GM20000 (cell line): ENCODE measurements at regions not wholly inside any gene's neighbourhood (a gene's known extent, or its start where the extent isn't known, plus 50 kb on each side); places are given as distances from the start of the nearest gene placed in this dataset.

Source experiments
- DNase-seq: peaks from one replicate; pipeline ENCODE4 v3.0.0; 2012; ENCODE audit warnings: low spot score
- TF ChIP-seq, protein P1 (sequence below): IDR thresholded peaks from 2 replicates; pipeline ENCODE4 v1.5.1; 2012; ENCODE audit warnings: mild to moderate bottlenecking, control low read depth; ENCODE audit errors: extremely low read depth, missing control alignments

DNA sequence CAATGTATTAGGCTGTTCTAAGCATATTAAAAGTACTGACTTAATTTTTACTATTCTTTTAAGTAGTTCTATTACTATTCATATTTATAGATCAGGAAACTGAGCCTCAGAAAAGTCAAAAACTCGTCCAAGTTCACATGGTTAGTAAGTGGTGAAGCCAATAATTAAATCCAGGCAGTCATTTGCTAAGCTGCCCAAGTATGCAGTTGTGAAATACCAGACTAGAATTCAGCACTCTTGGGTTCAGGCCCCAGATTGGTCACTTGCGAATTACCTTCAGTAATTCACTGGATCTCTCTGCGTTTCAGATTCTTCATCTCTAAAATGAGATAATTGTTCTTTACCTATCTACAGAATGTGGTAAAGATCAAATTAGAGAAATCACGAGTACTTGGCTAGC lies 161.9 kb upstream of the CADPS start:
- TF ChIP-seq, protein P1, sequence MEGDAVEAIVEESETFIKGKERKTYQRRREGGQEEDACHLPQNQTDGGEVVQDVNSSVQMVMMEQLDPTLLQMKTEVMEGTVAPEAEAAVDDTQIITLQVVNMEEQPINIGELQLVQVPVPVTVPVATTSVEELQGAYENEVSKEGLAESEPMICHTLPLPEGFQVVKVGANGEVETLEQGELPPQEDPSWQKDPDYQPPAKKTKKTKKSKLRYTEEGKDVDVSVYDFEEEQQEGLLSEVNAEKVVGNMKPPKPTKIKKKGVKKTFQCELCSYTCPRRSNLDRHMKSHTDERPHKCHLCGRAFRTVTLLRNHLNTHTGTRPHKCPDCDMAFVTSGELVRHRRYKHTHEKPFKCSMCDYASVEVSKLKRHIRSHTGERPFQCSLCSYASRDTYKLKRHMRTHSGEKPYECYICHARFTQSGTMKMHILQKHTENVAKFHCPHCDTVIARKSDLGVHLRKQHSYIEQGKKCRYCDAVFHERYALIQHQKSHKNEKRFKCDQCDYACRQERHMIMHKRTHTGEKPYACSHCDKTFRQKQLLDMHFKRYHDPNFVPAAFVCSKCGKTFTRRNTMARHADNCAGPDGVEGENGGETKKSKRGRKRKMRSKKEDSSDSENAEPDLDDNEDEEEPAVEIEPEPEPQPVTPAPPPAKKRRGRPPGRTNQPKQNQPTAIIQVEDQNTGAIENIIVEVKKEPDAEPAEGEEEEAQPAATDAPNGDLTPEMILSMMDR = no peak
- no peak for DNase-seq

DNA sequence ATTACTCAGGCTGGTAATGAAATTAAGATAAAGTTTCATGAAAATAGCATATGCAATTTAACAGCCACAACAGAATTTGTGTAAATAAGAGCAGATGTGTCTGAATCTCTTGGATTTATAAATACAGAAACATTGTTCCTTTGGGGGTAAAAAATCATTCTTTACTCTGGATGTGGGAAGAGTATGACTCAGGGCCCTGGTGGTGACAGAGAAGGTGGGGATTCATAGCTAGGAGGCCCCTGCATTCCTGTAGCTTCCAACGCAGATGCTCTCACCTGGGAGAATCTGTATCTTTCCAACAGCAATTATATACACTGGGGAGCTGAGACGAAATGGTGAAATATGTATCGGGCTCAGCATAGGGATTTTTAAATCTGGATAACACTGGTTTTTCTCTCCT lies 167.6 kb upstream of the CADPS start:
- TF ChIP-seq, protein P1 = no peak
- DNase-seq = no peak

DNA sequence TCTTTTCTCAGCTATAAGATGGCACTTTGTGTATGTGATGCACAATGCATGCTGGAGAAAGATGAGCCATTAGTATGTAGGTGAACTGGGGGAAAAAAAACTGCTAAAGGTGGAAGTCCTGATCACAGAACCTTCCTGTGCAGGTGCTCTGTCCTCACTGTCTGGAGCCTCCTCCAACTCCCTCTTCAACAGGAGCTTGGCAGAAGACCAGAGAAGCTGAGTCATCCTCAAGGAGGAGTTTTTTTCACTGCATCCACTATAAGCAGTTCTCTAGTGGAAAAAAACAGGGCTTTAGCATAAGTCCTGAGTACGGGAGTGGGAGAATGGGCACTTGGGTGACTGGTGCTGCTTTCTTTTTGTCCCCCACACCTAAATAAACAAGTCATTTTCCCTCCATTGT lies 168.4 kb upstream of the CADPS start:
- TF ChIP-seq, protein P1 = no peak

DNA sequence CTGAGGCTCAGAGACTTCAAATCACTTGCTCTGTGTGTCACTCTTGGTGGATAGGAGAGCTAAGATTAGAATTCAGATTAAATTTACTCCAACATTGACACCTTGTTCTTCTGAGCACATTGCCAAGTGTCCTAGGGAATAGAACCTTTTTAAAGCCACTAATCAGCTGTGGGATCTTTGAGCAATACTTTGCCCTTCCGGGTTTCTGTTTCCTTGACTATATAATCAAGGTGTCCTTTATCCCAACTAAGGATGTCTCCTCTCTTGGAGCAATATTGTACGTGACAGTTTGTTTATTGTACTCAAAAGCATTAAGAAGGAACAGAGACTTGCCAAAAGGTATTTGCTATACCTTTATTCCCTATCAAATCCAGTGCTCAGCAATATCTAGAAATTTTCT lies 170.9 kb upstream of the CADPS start:
- DNase-seq = no peak

More for the DNA sequence above, 168.4 kb upstream of the CADPS start:
- no peak for DNase-seq

DNA sequence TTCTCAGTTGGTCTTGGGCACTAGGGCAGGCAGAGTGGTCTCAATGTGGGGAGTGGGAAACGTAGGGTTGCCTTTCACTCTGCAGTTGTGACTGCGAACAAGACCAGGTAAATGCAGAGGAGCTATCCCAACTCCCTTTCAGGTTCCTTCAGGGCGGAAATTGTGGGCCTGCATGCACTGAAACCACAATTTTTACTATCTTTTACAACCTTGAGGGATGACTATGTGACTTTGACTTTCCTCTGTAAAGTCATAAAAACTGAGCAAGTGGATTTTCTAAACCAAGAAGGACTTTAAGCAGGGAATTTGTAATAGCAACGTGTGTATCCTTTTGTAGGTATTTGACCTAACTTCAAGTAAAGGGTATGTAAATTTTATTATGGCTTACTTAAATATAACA lies 171.4 kb upstream of the CADPS start:
- TF ChIP-seq, protein P1 = no peak
- no peak for DNase-seq

More for the DNA sequence above, 170.9 kb upstream of the CADPS start:
- TF ChIP-seq, protein P1 = no peak

DNA sequence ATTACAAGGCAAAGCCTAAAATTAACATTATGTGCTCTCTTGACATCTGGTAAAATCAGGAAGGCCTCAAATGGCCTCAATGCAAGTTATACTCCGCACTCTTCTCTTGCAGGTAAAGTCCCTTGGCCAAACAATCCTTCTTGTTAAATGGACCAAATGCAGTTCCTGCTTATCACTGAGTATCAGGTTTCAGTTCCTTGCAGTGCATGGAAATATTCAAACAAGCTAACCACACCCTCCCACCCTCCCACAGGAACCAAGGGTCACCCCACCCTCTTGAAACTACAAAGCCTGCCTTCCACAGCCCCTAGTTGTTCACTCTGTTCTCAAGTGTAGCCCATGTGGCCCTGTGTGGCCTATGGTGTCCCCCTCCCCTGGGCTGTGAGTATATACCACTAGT lies 171.9 kb upstream of the CADPS start:
- no peak for DNase-seq
- TF ChIP-seq, protein P1 = no peak

DNA sequence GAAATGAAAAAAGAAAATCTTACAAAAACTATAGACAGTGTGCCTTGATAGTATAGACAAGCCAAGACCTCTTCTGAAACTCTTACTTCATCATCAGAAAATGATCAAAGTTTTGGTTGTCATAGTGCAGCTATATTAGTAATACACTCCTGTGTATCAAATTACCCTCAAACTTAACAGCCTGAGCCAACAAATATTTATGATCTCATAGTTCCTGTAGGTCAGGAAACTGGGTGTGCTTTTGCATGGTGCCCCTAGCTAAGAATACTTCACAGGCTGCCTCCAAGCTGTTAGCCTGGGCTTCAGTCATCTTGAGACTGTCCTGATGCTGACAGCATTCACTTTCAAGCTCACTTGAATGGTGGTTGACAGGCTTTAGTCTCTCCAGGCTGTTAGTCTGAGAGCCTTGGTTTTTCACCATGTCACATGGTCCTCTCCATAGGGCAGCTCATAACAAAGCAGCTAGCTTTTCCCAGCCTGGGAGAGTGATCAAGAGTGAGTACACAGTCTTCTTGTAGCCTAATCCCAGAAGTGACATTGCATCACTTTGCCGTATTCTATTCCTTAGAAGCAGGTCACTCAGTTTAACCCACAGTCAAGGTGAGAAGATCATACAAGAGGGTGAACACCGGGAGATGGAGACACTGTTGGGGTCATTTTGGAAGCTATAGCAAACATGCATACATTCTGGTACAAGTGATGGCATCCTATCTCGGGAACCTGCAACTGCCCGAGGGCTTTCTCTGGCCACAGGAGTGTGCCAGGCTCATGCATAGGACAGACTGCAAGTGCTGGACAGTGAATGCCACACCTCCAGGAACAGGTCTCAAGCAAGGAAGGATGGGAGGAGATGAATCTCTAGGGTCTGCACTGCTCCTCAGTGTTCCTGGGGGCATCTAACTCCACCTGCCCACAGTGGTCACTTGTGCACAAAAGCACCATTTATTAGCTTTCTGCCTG lies 173.4 kb upstream of the CADPS start:
- no peak for DNase-seq
- TF ChIP-seq, protein P1 = no peak
